LNCAP (cell line): ENCODE measurements at regions not wholly inside any gene's neighbourhood (a gene's known extent, or its start where the extent isn't known, plus 50 kb on each side); places are given as distances from the start of the nearest gene placed in this dataset.

Source experiments
- TF ChIP-seq, protein P1 (sequence below): fragments of 450-650 bp; IDR thresholded peaks from 2 replicates; pipeline ENCODE4 v1.5.1; 2017; ENCODE audit warnings: mild to moderate bottlenecking

DNA sequence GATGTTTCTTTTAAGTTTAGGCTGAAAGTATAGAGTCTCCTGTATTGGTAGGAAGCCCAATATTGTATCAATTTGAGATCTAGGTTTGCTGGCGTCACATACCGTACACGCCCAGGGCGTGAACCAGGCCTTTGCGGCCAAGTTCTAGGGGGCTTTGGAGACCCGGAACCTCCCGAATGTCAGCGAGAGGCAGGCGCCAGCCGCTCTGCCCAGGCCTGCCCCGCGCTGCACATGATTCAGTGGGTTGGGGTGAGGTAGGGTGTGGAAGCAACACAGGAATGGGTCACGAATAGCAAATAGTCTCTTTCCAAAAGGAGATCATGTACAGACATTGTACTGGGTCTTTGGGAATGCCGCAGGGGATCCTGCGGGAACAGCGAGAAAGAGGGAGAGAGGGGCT, 195.7 kb upstream of the FAT1 start:
- TF ChIP-seq, protein P1, sequence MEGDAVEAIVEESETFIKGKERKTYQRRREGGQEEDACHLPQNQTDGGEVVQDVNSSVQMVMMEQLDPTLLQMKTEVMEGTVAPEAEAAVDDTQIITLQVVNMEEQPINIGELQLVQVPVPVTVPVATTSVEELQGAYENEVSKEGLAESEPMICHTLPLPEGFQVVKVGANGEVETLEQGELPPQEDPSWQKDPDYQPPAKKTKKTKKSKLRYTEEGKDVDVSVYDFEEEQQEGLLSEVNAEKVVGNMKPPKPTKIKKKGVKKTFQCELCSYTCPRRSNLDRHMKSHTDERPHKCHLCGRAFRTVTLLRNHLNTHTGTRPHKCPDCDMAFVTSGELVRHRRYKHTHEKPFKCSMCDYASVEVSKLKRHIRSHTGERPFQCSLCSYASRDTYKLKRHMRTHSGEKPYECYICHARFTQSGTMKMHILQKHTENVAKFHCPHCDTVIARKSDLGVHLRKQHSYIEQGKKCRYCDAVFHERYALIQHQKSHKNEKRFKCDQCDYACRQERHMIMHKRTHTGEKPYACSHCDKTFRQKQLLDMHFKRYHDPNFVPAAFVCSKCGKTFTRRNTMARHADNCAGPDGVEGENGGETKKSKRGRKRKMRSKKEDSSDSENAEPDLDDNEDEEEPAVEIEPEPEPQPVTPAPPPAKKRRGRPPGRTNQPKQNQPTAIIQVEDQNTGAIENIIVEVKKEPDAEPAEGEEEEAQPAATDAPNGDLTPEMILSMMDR: no peak

DNA sequence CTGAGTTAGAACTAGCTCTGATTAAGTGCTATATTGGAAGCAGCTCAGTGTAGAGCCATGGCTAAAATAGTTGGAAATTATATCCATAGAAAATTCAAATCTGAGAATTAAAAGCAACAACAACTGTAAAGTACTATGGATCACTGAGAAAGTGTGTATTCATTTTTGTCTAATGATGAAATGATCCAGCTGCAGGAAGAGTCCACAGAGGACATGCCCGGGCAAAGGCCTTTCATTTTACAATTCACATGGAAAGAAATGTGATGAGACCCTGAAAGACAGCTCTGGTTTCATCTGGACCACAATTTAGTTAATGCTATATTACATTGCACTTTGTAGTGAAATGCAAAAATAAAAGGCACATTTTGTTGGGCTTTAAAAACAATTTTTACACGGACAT, 196.8 kb upstream of the FAT1 start:
- TF ChIP-seq, protein P1: no peak

- TF ChIP-seq, protein P1: no peak
These were observed 197.3 kb upstream of the FAT1 start for GRCh38 chr4:186920992-186921391.

GRCh38 chr4:186924723-186925122, 201.1 kb upstream of the FAT1 start:
- TF ChIP-seq, protein P1: no peak

- TF ChIP-seq, protein P1: no peak
These were observed 204.0 kb upstream of the FAT1 start for GRCh38 chr4:186927624-186928023.

- TF ChIP-seq, protein P1: no peak
These were observed 206.4 kb upstream of the FAT1 start for GRCh38 chr4:186930024-186930423.

GRCh38 chr4:186931519-186931918, 207.9 kb upstream of the FAT1 start:
- TF ChIP-seq, protein P1: no peak

DNA sequence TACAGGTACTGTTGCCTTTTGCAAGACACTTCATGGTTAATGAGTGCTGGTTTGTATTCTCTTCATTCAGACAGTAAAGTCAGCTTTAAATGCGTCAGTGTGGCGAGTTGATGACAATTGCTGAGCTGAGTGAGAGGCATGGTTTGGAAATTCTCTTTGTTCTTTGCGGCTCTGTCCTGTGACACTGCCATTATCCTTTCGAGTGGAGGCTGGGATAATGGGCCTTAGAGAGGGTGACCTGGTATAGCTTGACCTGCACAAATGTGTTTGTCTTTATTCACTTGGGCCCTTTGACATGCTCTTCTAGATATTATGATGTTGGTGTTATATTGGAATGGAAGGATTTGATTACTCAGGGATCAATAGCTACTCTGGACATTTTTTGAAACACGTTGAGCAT, 208.5 kb upstream of the FAT1 start:
- TF ChIP-seq, protein P1: no peak
